ENCODE measurements at regions not wholly inside any gene's neighbourhood (a gene's known extent, or its start where the extent isn't known, plus 50 kb on each side); places are given as distances from the start of the nearest gene placed in this dataset.

DNA sequence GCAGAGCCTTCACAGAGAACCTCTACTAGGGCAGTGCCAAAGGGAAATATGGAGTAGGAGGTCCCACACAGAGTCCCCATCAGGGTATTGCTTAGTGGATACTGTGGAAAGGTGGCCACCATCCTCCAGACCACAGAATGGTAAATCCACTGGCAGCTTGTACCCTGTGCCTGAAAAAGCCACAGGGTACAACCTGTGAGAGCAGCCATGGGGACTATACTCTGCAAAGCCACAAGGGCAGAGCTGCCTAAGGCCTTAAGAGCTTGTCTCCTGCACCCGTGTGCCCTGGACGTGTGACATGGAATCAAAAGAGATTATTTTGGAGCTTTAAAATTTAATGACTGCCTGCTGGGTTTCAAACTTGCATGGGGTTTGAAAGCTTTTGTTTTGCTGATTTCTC, 118.0 kb upstream of the SEC14L1 start:
- TF ChIP-seq POLR2AphosphoS5 (IDR thresholded peaks at IDR 0.05; ENCODE audit: low read depth, low read length): no peak
- TF ChIP-seq FOXP2 (optimal IDR thresholded peaks at IDR 0.05; ENCODE audit: borderline replicate concordance, extremely low read depth, extremely low read length, insufficient read depth): no peak
- no peak for TF ChIP-seq TAF1 (IDR thresholded peaks at IDR 0.05; ENCODE audit: borderline replicate concordance, insufficient read depth, low read length)
- TF ChIP-seq, protein P1, sequence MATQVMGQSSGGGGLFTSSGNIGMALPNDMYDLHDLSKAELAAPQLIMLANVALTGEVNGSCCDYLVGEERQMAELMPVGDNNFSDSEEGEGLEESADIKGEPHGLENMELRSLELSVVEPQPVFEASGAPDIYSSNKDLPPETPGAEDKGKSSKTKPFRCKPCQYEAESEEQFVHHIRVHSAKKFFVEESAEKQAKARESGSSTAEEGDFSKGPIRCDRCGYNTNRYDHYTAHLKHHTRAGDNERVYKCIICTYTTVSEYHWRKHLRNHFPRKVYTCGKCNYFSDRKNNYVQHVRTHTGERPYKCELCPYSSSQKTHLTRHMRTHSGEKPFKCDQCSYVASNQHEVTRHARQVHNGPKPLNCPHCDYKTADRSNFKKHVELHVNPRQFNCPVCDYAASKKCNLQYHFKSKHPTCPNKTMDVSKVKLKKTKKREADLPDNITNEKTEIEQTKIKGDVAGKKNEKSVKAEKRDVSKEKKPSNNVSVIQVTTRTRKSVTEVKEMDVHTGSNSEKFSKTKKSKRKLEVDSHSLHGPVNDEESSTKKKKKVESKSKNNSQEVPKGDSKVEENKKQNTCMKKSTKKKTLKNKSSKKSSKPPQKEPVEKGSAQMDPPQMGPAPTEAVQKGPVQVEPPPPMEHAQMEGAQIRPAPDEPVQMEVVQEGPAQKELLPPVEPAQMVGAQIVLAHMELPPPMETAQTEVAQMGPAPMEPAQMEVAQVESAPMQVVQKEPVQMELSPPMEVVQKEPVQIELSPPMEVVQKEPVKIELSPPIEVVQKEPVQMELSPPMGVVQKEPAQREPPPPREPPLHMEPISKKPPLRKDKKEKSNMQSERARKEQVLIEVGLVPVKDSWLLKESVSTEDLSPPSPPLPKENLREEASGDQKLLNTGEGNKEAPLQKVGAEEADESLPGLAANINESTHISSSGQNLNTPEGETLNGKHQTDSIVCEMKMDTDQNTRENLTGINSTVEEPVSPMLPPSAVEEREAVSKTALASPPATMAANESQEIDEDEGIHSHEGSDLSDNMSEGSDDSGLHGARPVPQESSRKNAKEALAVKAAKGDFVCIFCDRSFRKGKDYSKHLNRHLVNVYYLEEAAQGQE (IDR thresholded peaks at IDR 0.05; ENCODE audit: insufficient read depth in 1 of 2, low read depth in 2 of 2, low read length in 2 of 2): no peak
- TF ChIP-seq SIN3A (IDR thresholded peaks at IDR 0.05; ENCODE audit: borderline replicate concordance, insufficient read depth, low read length): no peak

DNA sequence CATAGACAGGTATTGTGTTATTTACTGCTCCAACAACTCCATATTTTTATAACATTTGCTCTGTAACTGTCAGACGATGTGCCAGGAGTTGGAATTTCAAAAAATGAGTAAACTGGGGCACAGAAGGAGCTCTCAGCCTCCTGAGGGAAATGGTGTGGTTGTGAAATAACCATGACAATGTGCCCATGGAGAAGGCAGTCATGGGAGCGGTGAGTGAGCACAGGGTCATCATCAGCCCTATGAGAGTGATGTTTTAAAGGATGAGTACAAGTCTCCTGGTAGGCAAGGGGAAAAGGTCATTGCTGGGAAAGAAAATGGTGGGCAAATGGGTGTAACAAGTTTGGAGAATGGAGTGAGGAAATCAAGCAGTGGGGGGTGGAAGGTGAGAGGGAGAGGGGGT, 115.0 kb upstream of the SEC14L1 start:
- TF ChIP-seq TAF1 (IDR thresholded peaks at IDR 0.05; ENCODE audit: borderline replicate concordance, insufficient read depth, low read length): no peak
- TF ChIP-seq POLR2AphosphoS5 (IDR thresholded peaks at IDR 0.05; ENCODE audit: low read depth, low read length): no peak
- TF ChIP-seq, protein P1 (IDR thresholded peaks at IDR 0.05; ENCODE audit: insufficient read depth in 1 of 2, low read depth in 2 of 2, low read length in 2 of 2): no peak
- no peak for TF ChIP-seq SIN3A (IDR thresholded peaks at IDR 0.05; ENCODE audit: borderline replicate concordance, insufficient read depth, low read length)

DNA sequence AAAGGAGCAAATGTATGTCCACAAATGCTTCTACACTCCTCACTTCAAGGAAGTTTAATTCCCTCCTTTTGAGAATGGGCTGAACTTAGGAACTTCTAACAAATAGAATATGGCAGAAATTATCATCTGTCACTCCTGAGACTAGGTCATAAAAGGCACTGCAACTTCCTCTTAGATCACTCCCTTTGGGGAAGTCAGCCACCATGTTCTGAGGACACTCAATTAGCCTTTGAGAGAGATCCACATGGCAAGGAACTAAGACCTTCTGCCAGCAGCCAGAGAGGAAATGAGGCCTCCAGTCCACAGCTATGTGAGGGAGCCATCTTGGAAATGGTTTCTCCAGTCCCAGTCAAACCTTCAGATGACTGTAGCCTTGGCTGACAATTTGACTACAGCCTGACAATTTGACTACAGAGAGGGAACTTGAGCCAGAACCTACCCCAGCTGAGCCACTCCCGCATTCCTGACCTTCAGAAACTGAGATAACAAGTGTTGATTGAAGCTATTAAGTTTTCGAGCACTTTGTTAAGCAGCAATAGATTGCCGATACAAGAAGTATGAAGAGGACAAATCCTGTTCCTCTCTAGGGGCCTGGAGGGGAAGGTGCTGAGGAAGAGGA, 113.4 kb upstream of the SEC14L1 start:
- TF ChIP-seq FOXP2 (optimal IDR thresholded peaks at IDR 0.05; ENCODE audit: borderline replicate concordance, extremely low read depth, extremely low read length, insufficient read depth) (no peak), POLR2AphosphoS5 (IDR thresholded peaks at IDR 0.05; ENCODE audit: low read depth, low read length) (no peak), SIN3A (IDR thresholded peaks at IDR 0.05; ENCODE audit: borderline replicate concordance, insufficient read depth, low read length) (no peak), TAF1 (IDR thresholded peaks at IDR 0.05; ENCODE audit: borderline replicate concordance, insufficient read depth, low read length) (no peak)
- TF ChIP-seq, protein P1 (IDR thresholded peaks at IDR 0.05; ENCODE audit: insufficient read depth in 1 of 2, low read depth in 2 of 2, low read length in 2 of 2): no peak

DNA sequence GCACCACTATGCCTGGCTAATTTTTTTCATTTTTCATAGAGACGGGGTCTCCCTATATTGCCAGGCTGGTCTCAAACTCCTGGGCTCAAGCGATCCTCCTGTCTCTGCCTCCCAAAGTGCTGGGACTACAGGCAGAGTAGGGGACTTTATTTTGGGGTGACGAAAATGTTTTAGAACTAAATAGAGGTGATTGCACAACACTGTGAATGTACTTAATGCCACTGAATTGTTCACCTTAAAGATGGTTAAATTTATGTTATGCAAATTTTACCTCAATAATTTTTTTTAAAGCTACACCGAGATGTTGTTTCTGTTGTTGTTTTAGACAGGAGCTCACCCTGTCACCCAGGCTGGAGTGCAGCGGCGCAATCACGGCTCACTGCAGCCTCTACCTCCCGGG, 111.9 kb upstream of the SEC14L1 start:
- TF ChIP-seq TAF1 (IDR thresholded peaks at IDR 0.05; ENCODE audit: borderline replicate concordance, insufficient read depth, low read length) (no peak), FOXP2 (optimal IDR thresholded peaks at IDR 0.05; ENCODE audit: borderline replicate concordance, extremely low read depth, extremely low read length, insufficient read depth) (no peak), SIN3A (IDR thresholded peaks at IDR 0.05; ENCODE audit: borderline replicate concordance, insufficient read depth, low read length) (no peak), POLR2AphosphoS5 (IDR thresholded peaks at IDR 0.05; ENCODE audit: low read depth, low read length) (no peak)
- TF ChIP-seq, protein P1 (IDR thresholded peaks at IDR 0.05; ENCODE audit: insufficient read depth in 1 of 2, low read depth in 2 of 2, low read length in 2 of 2): no peak

DNA sequence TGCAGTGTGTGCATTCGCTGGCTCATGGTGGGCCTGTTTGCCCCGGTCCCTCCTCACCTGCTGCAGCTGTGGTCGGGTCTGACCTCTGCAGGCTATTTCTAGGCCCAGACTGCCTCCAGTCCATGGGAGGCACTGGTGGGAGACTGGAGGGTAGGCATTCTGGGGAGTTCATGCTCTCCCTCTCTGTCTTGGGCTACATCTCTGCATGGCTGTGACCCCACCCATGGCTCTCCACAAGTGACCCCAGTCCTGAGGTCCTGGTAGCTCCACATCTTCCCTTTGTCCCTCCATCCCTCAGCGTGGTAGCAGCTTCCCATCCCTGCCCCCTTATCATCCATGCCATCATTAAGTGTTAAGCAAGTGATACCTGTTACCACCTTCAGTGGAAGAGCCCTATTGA, 107.8 kb upstream of the SEC14L1 start:
- TF ChIP-seq FOXP2 (optimal IDR thresholded peaks at IDR 0.05; ENCODE audit: borderline replicate concordance, extremely low read depth, extremely low read length, insufficient read depth) (no peak), TAF1 (IDR thresholded peaks at IDR 0.05; ENCODE audit: borderline replicate concordance, insufficient read depth, low read length) (no peak), POLR2AphosphoS5 (IDR thresholded peaks at IDR 0.05; ENCODE audit: low read depth, low read length) (no peak), SIN3A (IDR thresholded peaks at IDR 0.05; ENCODE audit: borderline replicate concordance, insufficient read depth, low read length) (no peak)
- TF ChIP-seq, protein P1 (IDR thresholded peaks at IDR 0.05; ENCODE audit: insufficient read depth in 1 of 2, low read depth in 2 of 2, low read length in 2 of 2): no peak

Data from PFSK-1 (cell line).